ENCODE measurements at regions not wholly inside any gene's neighbourhood (a gene's known extent, or its start where the extent isn't known, plus 50 kb on each side); places are given as distances from the start of the nearest gene placed in this dataset.

DNA sequence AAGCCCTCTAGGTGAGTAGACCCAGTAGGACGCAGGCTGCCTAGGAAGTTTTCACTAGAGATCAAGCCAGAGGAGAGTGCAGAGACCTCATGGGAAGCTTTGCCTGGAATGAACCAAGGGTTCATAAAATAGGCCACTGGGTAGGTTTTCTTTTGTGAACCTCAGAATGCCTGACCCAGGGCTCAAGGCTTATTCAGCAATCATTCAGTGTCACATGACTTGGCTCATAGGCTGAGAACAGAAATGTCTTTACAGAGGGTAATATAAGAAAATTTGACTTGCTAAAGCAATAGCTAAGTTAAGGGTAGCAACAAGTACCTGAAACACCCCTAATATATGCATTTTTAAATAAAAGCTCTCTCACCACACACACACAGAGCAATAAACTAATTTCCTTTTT lies 132.6 kb downstream of the RAB38 start:
- DNase-seq, result no peak
- ATAC-seq, result no peak
- H3K4me3 ChIP-seq, result no peak overlapping the region
- no peaks in the 10 kb centered on the region for H3K4me1 ChIP-seq (ENCODE audit: low read depth)
- H3K9me3 ChIP-seq, result no peaks in the 10 kb centered on the region
- no peaks in the 10 kb centered on the region for H3K36me3 ChIP-seq (ENCODE audit: low read depth)
- TF ChIP-seq, protein P1, sequence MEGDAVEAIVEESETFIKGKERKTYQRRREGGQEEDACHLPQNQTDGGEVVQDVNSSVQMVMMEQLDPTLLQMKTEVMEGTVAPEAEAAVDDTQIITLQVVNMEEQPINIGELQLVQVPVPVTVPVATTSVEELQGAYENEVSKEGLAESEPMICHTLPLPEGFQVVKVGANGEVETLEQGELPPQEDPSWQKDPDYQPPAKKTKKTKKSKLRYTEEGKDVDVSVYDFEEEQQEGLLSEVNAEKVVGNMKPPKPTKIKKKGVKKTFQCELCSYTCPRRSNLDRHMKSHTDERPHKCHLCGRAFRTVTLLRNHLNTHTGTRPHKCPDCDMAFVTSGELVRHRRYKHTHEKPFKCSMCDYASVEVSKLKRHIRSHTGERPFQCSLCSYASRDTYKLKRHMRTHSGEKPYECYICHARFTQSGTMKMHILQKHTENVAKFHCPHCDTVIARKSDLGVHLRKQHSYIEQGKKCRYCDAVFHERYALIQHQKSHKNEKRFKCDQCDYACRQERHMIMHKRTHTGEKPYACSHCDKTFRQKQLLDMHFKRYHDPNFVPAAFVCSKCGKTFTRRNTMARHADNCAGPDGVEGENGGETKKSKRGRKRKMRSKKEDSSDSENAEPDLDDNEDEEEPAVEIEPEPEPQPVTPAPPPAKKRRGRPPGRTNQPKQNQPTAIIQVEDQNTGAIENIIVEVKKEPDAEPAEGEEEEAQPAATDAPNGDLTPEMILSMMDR (IDR thresholded peaks at IDR 0.05), result no peak
- intact Hi-C loops (cut with DNase I, micrococcal nuclease), result no loop called here

DNA sequence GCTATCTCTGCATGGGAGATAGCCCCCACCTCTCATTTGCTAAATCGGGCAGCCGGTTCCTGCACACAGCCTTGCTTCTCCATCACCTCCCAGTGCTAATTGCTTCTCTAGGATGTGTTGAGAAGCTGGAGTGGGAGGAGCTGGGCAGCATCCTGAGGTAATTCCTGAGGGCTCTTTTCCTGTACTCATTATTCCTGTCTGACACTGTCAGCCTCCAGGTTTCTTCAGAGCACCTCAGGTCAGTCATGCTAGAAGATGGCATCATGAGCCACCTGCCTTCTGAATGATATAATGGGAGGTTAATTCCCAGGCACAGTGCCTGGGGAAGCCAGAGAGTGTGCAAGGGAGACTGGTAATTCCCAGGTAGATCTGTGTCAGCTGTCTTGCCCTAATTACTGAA lies 133.0 kb downstream of the RAB38 start:
- Histone ChIP-seq H3K9me3 (no peaks in the 10 kb centered on the region), H3K36me3 (ENCODE audit: low read depth) (no peaks in the 10 kb centered on the region), H3K4me1 (ENCODE audit: low read depth) (no peaks in the 10 kb centered on the region), H3K4me3 (no peak overlapping the region)
- TF ChIP-seq, protein P1 (IDR thresholded peaks at IDR 0.05), result no peak
- intact Hi-C loops (cut with DNase I, micrococcal nuclease), result no loop called here
- ATAC-seq (no peak), DNase-seq (no peak)

DNA sequence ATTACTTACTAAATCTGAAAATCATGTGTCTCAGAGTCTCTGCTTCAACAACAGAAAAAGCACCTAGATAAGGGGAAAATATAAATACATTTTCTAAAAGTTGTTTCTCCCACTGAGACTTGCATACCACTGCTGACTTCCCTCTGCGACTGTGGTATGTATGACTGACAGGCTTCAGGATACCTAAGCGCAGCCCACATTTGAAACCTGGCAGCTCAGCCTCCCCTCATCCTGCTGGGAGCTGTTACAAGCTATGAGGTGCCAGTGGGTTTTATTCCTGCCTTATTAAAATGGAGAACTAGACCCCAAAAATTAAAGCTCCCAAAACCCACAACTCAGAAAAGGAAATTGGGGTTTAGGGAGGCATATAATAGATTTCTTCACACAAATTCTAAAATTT lies 133.6 kb downstream of the RAB38 start:
- no peak for DNase-seq
- intact Hi-C loops (cut with DNase I, micrococcal nuclease), result no loop called here
- Histone ChIP-seq H3K9me3 (no peaks in the 10 kb centered on the region), H3K36me3 (ENCODE audit: low read depth) (no peaks in the 10 kb centered on the region), H3K4me1 (ENCODE audit: low read depth) (no peaks in the 10 kb centered on the region), H3K4me3 (no peak overlapping the region)
- TF ChIP-seq, protein P1 (IDR thresholded peaks at IDR 0.05), result no peak
- ATAC-seq, result no peak

DNA sequence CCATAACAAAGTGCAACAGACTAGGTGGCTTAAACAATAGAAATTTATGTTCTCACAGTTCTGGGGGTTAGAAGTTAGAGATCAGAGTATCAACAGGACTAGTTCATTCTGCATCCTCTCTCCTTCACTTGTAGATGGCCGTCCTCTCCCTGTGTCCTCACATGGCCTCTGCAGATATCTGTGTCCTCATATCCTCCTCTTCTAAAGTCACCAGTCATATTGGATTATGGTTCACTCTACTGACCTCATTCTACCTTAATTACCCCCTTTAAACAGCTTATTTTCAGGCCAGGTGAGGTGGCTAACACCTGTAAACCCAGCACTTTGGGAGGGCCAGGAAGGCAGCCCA lies 135.1 kb downstream of the RAB38 start:
- Histone ChIP-seq H3K9me3 (no peaks in the 10 kb centered on the region), H3K36me3 (ENCODE audit: low read depth) (no peaks in the 10 kb centered on the region), H3K4me1 (ENCODE audit: low read depth) (no peaks in the 10 kb centered on the region), H3K4me3 (no peak overlapping the region)
- intact Hi-C loops (cut with DNase I, micrococcal nuclease), result no loop called here
- TF ChIP-seq, protein P1 (IDR thresholded peaks at IDR 0.05), result no peak
- DNase-seq (no peak), ATAC-seq (no peak)

DNA sequence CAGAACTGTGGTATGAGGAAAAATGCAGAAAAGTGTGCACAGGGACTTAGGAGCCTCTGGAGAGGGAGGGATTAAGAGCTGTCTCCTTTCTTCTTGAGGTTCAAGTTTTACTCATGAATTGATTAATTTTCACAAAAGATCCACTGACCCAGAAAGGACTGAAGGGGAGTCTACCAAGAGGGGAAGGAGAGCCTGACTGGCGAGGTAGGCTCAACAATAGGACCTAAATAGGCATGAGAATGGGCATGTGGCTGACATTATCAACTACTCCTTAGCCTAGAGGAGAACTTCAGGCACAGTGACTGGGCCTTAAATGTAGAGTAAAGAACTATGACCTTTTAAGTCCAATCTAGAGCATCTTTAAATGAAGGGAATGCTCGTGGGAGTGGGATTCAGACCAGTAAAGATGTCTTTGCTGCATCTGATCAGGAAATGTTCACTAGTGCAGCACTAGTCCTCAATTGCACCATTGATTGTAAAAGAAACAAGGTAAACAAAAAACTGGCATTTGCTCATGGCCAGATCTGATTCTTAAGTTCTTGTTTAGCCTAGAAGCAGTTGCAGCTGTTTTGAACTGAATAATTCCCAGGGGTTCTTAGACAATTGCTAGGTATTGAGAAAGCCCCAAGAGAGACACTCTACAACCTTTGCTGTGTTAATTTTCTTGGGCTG lies 135.6 kb downstream of the RAB38 start:
- Histone ChIP-seq H3K4me3 (no peak overlapping the region), H3K9me3 (no peaks in the 10 kb centered on the region), H3K4me1 (ENCODE audit: low read depth) (no peaks in the 10 kb centered on the region), H3K36me3 (ENCODE audit: low read depth) (no peaks in the 10 kb centered on the region)
- intact Hi-C loops (cut with DNase I, micrococcal nuclease), result no loop called here
- TF ChIP-seq, protein P1 (IDR thresholded peaks at IDR 0.05), result no peak
- ATAC-seq, result no peak
- DNase-seq, result no peak

DNA sequence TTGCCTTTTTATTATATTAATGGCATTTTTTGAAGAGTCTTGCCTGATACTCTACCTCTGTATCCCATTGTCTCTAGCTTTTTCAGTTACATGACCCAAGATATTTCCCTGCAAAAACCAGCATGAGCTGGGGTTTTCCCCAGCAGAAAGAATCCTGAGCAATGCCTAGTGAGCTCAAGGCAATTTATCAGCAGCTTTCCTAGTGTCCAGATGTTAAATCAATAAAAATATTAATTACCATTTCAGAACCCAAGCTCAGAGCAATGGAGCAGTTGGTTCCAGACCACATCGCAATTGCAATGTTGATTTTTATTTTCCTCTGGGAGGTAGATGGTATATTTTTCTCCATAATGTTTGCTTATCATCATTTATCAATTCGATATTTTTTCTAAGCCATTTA lies 137.2 kb downstream of the RAB38 start:
- H3K9me3 ChIP-seq, result no peaks in the 10 kb centered on the region
- ATAC-seq (no peak), DNase-seq (no peak)
- TF ChIP-seq, protein P1 (IDR thresholded peaks at IDR 0.05), result no peak
- no peak overlapping the region for H3K4me3 ChIP-seq
- no peaks in the 10 kb centered on the region for H3K36me3 ChIP-seq (ENCODE audit: low read depth)
- intact Hi-C loops (cut with DNase I, micrococcal nuclease), result no loop called here
- no peaks in the 10 kb centered on the region for H3K4me1 ChIP-seq (ENCODE audit: low read depth)
